ENCODE measurements at regions not wholly inside any gene's neighbourhood (a gene's known extent, or its start where the extent isn't known, plus 50 kb on each side); places are given as distances from the start of the nearest gene placed in this dataset.

- Histone ChIP-seq H3K27ac (no peak overlapping the region), H3K36me3 (no peaks in the 10 kb centered on the region), H3K9me3 (no peaks in the 10 kb centered on the region), H3K27me3 (no peaks in the 10 kb centered on the region), H3K4me3 (no peak overlapping the region), H3K4me1 (no peaks in the 10 kb centered on the region)
- DNase-seq (no peak), ATAC-seq (no peak), FAIRE-seq (no peak)
- no peak for TF ChIP-seq CTCF (IDR thresholded peaks at IDR 0.05)
- intact Hi-C loops (cut with DNase I), result no loop called here
- 63 to 73% methylated on average over 1 of the region's 1 CpG for WGBS, 2 donors
These were observed 915.6 kb downstream of the TRHDE start for GRCh38 chr12:73187765-73188164.

GRCh38 chr12:73210548-73211204, 938.5 kb downstream of the TRHDE start:
- Histone ChIP-seq H3K27ac (no peak overlapping the region), H3K4me3 (no peak overlapping the region), H3K4me1 (no peaks in the 10 kb centered on the region), H3K9me3 (no peaks in the 10 kb centered on the region), H3K27me3 (no peaks in the 10 kb centered on the region), H3K36me3 (no peaks in the 10 kb centered on the region)
- ATAC-seq (no peak), DNase-seq (no peak), FAIRE-seq (no peak)
- intact Hi-C loops (cut with DNase I), result no loop called here
- 57 to 64% methylated on average over 5 of the region's 5 CpGs for WGBS, 2 donors
- no peak for TF ChIP-seq CTCF (IDR thresholded peaks at IDR 0.05)

- Histone ChIP-seq H3K27me3 (no peaks in the 10 kb centered on the region), H3K4me1 (no peaks in the 10 kb centered on the region), H3K9me3 (no peaks in the 10 kb centered on the region), H3K36me3 (no peaks in the 10 kb centered on the region), H3K4me3 (no peak overlapping the region), H3K27ac (no peak overlapping the region)
- no peak for TF ChIP-seq CTCF (IDR thresholded peaks at IDR 0.05)
- ATAC-seq (no peak), FAIRE-seq (no peak), DNase-seq (no peak)
- intact Hi-C loops (cut with DNase I), result no loop called here
- 19 to 26% methylated on average over 2 of the region's 2 CpGs for WGBS, 2 donors
These were observed 948.8 kb downstream of the TRHDE start for GRCh38 chr12:73220951-73221350.

GRCh38 chr12:73221398-73221797, 949.2 kb downstream of the TRHDE start:
- H3K27me3 ChIP-seq, result no peaks in the 10 kb centered on the region
- H3K4me3 ChIP-seq, result no peak overlapping the region
- H3K9me3 ChIP-seq, result no peaks in the 10 kb centered on the region
- intact Hi-C loops (cut with DNase I), result no loop called here
- H3K4me1 ChIP-seq, result no peaks in the 10 kb centered on the region
- H3K27ac ChIP-seq, result no peak overlapping the region
- DNase-seq, result no peak
- H3K36me3 ChIP-seq, result no peaks in the 10 kb centered on the region
- no peak for ATAC-seq
- TF ChIP-seq CTCF (IDR thresholded peaks at IDR 0.05), result no peak
- no peak for FAIRE-seq

GRCh38 chr12:73221836-73222235, 949.7 kb downstream of the TRHDE start:
- no peak for ATAC-seq
- Histone ChIP-seq H3K27me3 (no peaks in the 10 kb centered on the region), H3K4me3 (no peak overlapping the region), H3K27ac (no peak overlapping the region), H3K9me3 (no peaks in the 10 kb centered on the region), H3K4me1 (no peaks in the 10 kb centered on the region), H3K36me3 (no peaks in the 10 kb centered on the region)
- TF ChIP-seq CTCF (IDR thresholded peaks at IDR 0.05), result no peak
- intact Hi-C loops (cut with DNase I), result no loop called here
- DNase-seq, result no peak
- no peak for FAIRE-seq
